ENCODE measurements at regions not wholly inside any gene's neighbourhood (a gene's known extent, or its start where the extent isn't known, plus 50 kb on each side); places are given as distances from the start of the nearest gene placed in this dataset.

DNA sequence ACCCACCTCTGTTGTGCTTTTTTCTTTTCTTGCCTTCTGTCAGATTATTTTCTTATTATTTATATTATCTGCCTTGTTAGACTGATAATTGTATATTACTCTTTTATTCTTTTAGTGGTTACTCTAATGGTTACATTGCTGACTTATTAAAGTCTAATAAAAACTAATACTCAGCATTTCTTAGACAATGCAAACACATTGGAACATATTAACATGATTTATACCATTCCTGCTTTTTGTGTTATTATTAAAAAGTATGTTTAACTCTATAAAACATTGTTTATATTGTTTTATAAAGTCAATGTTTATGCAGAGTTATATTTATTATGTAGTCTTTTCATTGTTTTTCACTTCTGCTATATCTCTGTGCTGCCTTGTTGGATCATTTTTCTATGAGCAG, 68.0 kb upstream of the CACNA2D1 start:
- TF ChIP-seq RXRA (IDR thresholded peaks at IDR 0.05): no peak
- TF ChIP-seq HNF4G (IDR thresholded peaks at IDR 0.05): no peak
- no peak for TF ChIP-seq HNF4A (conservative IDR thresholded peaks at IDR 0.05)
- TF ChIP-seq JUND (IDR thresholded peaks at IDR 0.05): no peak
- TF ChIP-seq, protein P1, sequence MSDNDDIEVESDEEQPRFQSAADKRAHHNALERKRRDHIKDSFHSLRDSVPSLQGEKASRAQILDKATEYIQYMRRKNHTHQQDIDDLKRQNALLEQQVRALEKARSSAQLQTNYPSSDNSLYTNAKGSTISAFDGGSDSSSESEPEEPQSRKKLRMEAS (IDR thresholded peaks at IDR 0.05): no peak
- TF ChIP-seq GABPA (IDR thresholded peaks at IDR 0.05 in 1 of 2, conservative IDR thresholded peaks at IDR 0.05 in 1 of 2): no peak
- no peak for TF ChIP-seq SP1 (IDR thresholded peaks at IDR 0.05)
- no peak for TF ChIP-seq FOXA2 (IDR thresholded peaks at IDR 0.05)
- TF ChIP-seq TAF1 (conservative IDR thresholded peaks at IDR 0.05): no peak
- TF ChIP-seq, protein P2, sequence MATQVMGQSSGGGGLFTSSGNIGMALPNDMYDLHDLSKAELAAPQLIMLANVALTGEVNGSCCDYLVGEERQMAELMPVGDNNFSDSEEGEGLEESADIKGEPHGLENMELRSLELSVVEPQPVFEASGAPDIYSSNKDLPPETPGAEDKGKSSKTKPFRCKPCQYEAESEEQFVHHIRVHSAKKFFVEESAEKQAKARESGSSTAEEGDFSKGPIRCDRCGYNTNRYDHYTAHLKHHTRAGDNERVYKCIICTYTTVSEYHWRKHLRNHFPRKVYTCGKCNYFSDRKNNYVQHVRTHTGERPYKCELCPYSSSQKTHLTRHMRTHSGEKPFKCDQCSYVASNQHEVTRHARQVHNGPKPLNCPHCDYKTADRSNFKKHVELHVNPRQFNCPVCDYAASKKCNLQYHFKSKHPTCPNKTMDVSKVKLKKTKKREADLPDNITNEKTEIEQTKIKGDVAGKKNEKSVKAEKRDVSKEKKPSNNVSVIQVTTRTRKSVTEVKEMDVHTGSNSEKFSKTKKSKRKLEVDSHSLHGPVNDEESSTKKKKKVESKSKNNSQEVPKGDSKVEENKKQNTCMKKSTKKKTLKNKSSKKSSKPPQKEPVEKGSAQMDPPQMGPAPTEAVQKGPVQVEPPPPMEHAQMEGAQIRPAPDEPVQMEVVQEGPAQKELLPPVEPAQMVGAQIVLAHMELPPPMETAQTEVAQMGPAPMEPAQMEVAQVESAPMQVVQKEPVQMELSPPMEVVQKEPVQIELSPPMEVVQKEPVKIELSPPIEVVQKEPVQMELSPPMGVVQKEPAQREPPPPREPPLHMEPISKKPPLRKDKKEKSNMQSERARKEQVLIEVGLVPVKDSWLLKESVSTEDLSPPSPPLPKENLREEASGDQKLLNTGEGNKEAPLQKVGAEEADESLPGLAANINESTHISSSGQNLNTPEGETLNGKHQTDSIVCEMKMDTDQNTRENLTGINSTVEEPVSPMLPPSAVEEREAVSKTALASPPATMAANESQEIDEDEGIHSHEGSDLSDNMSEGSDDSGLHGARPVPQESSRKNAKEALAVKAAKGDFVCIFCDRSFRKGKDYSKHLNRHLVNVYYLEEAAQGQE (IDR thresholded peaks at IDR 0.05): no peak
- TF ChIP-seq RAD21 (IDR thresholded peaks at IDR 0.05): no peak
- TF ChIP-seq, protein P3, sequence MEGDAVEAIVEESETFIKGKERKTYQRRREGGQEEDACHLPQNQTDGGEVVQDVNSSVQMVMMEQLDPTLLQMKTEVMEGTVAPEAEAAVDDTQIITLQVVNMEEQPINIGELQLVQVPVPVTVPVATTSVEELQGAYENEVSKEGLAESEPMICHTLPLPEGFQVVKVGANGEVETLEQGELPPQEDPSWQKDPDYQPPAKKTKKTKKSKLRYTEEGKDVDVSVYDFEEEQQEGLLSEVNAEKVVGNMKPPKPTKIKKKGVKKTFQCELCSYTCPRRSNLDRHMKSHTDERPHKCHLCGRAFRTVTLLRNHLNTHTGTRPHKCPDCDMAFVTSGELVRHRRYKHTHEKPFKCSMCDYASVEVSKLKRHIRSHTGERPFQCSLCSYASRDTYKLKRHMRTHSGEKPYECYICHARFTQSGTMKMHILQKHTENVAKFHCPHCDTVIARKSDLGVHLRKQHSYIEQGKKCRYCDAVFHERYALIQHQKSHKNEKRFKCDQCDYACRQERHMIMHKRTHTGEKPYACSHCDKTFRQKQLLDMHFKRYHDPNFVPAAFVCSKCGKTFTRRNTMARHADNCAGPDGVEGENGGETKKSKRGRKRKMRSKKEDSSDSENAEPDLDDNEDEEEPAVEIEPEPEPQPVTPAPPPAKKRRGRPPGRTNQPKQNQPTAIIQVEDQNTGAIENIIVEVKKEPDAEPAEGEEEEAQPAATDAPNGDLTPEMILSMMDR (IDR thresholded peaks at IDR 0.05; ENCODE audit: low read depth, low read length, missing input control): no peak
- TF ChIP-seq NR2F2 (IDR thresholded peaks at IDR 0.05): no peak
- TF ChIP-seq YY1 (IDR thresholded peaks at IDR 0.05): no peak
- TF ChIP-seq EGR1 (IDR thresholded peaks at IDR 0.05; ENCODE audit: low read depth in 2 of 2): no peak
- no peak for TF ChIP-seq FOXA1 (IDR thresholded peaks at IDR 0.05)
- TF ChIP-seq, protein P4, sequence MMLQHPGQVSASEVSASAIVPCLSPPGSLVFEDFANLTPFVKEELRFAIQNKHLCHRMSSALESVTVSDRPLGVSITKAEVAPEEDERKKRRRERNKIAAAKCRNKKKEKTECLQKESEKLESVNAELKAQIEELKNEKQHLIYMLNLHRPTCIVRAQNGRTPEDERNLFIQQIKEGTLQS (IDR thresholded peaks at IDR 0.05): no peak
- TF ChIP-seq, protein P5, sequence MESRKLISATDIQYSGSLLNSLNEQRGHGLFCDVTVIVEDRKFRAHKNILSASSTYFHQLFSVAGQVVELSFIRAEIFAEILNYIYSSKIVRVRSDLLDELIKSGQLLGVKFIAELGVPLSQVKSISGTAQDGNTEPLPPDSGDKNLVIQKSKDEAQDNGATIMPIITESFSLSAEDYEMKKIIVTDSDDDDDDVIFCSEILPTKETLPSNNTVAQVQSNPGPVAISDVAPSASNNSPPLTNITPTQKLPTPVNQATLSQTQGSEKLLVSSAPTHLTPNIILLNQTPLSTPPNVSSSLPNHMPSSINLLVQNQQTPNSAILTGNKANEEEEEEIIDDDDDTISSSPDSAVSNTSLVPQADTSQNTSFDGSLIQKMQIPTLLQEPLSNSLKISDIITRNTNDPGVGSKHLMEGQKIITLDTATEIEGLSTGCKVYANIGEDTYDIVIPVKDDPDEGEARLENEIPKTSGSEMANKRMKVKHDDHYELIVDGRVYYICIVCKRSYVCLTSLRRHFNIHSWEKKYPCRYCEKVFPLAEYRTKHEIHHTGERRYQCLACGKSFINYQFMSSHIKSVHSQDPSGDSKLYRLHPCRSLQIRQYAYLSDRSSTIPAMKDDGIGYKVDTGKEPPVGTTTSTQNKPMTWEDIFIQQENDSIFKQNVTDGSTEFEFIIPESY (IDR thresholded peaks at IDR 0.05): no peak
- H3K9ac ChIP-seq (ENCODE audit: low read depth in 1 of 2, low read length in 2 of 2): no peak overlapping the region

More for the DNA sequence above, 68.0 kb upstream of the CACNA2D1 start:
- no peak overlapping the region for H3K4me3 ChIP-seq (ENCODE audit: low read depth in 1 of 3, low read length in 3 of 3)
- no peak for DNase-seq (ENCODE audit: low spot score)
- H3K9me3 ChIP-seq (ENCODE audit: control insufficient read depth in 4 of 4, low read length in 3 of 4): no peaks in the 10 kb centered on the region
- no peaks in the 10 kb centered on the region for H3K36me3 ChIP-seq (ENCODE audit: control insufficient read depth in 4 of 4, insufficient read depth in 3 of 4, low read depth in 1 of 4, low read length in 3 of 4)
- H3K27me3 ChIP-seq (ENCODE audit: control insufficient read depth in 4 of 4, insufficient read depth in 4 of 4, low read length in 3 of 4): peaks cover 0 to 3% (median 1%) of the 10 kb centered on the region in 4 donors
- H3K4me1 ChIP-seq (ENCODE audit: control insufficient read depth in 4 of 4, insufficient read depth in 4 of 4, low read length in 3 of 4): no peaks in the 10 kb centered on the region
- H3K27ac ChIP-seq (ENCODE audit: low read depth in 1 of 2, low read length in 2 of 2): no peak overlapping the region
